ENCODE measurements at regions not wholly inside any gene's neighbourhood (a gene's known extent, or its start where the extent isn't known, plus 50 kb on each side); places are given as distances from the start of the nearest gene placed in this dataset.

- intact Hi-C loops (cut with DNase I), result no loop called here
- FAIRE-seq, result no peak
Observed at GRCh38 chr11:115627666-115628460, 123.6 kb upstream of the CADM1 start.

GRCh38 chr11:115627071-115627470, 122.9 kb upstream of the CADM1 start:
- intact Hi-C loops (cut with DNase I), result no loop called here
- H3K9ac ChIP-seq (ENCODE audit: low read length in 3 of 3), result no peak overlapping the region
- DNase-seq (no peak), FAIRE-seq (no peak)
- TF ChIP-seq CTCF (IDR thresholded peaks at IDR 0.05; ENCODE audit: borderline replicate concordance, extremely low read depth, insufficient read depth), result no peak
- no peak overlapping the region for H3K27ac ChIP-seq (ENCODE audit: low read depth in 2 of 2, low read length in 2 of 2)
- H3K4me1 ChIP-seq (ENCODE audit: control insufficient read depth in 2 of 3, insufficient read depth in 2 of 3, low read depth in 1 of 3, low read length in 3 of 3), result peaks cover 0 to 3% (median 0%) of the 10 kb centered on the region in 3 donors
- H3K36me3 ChIP-seq (ENCODE audit: control insufficient read depth in 2 of 3, insufficient read depth in 3 of 3, low read length in 3 of 3), result no peaks in the 10 kb centered on the region
- no peaks in the 10 kb centered on the region for H3K27me3 ChIP-seq (ENCODE audit: control insufficient read depth, insufficient read depth, low read length)
- no peak overlapping the region for H3K4me3 ChIP-seq (ENCODE audit: low read length in 3 of 3)
- no peaks in the 10 kb centered on the region for H3K9me3 ChIP-seq (ENCODE audit: control insufficient read depth in 2 of 3, insufficient read depth in 1 of 3, low read length in 3 of 3)

More at GRCh38 chr11:115627666-115628460, 123.6 kb upstream of the CADM1 start:
- Histone ChIP-seq H3K36me3 (ENCODE audit: control insufficient read depth in 2 of 3, insufficient read depth in 3 of 3, low read length in 3 of 3) (no peaks in the 10 kb centered on the region), H3K27me3 (ENCODE audit: control insufficient read depth, insufficient read depth, low read length) (no peaks in the 10 kb centered on the region), H3K4me3 (ENCODE audit: low read length in 3 of 3) (no peak overlapping the region), H3K9ac (ENCODE audit: low read length in 3 of 3) (no peak overlapping the region), H3K9me3 (ENCODE audit: control insufficient read depth in 2 of 3, insufficient read depth in 1 of 3, low read length in 3 of 3) (no peaks in the 10 kb centered on the region), H3K27ac (ENCODE audit: low read depth in 2 of 2, low read length in 2 of 2) (no peak overlapping the region), H3K4me1 (ENCODE audit: control insufficient read depth in 2 of 3, insufficient read depth in 2 of 3, low read depth in 1 of 3, low read length in 3 of 3) (no peaks in the 10 kb centered on the region)
- TF ChIP-seq CTCF (IDR thresholded peaks at IDR 0.05; ENCODE audit: borderline replicate concordance, extremely low read depth, insufficient read depth), result no peak
- no peak for DNase-seq

- Histone ChIP-seq H3K27ac (ENCODE audit: low read depth in 2 of 2, low read length in 2 of 2) (no peak overlapping the region), H3K9ac (ENCODE audit: low read length in 3 of 3) (no peak overlapping the region), H3K9me3 (ENCODE audit: control insufficient read depth in 2 of 3, insufficient read depth in 1 of 3, low read length in 3 of 3) (no peaks in the 10 kb centered on the region), H3K4me3 (ENCODE audit: low read length in 3 of 3) (no peak overlapping the region), H3K36me3 (ENCODE audit: control insufficient read depth in 2 of 3, insufficient read depth in 3 of 3, low read length in 3 of 3) (no peaks in the 10 kb centered on the region), H3K4me1 (ENCODE audit: control insufficient read depth in 2 of 3, insufficient read depth in 2 of 3, low read depth in 1 of 3, low read length in 3 of 3) (peaks cover 0 to 3% (median 0%) of the 10 kb centered on the region in 3 donors), H3K27me3 (ENCODE audit: control insufficient read depth, insufficient read depth, low read length) (no peaks in the 10 kb centered on the region)
- FAIRE-seq (no peak), DNase-seq (no peak)
- intact Hi-C loops (cut with DNase I), result no loop called here
- TF ChIP-seq CTCF (IDR thresholded peaks at IDR 0.05; ENCODE audit: borderline replicate concordance, extremely low read depth, insufficient read depth), result no peak
Observed at GRCh38 chr11:115626414-115626813, 122.2 kb upstream of the CADM1 start.
